ENCODE measurements at regions not wholly inside any gene's neighbourhood (a gene's known extent, or its start where the extent isn't known, plus 50 kb on each side); places are given as distances from the start of the nearest gene placed in this dataset.

DNA sequence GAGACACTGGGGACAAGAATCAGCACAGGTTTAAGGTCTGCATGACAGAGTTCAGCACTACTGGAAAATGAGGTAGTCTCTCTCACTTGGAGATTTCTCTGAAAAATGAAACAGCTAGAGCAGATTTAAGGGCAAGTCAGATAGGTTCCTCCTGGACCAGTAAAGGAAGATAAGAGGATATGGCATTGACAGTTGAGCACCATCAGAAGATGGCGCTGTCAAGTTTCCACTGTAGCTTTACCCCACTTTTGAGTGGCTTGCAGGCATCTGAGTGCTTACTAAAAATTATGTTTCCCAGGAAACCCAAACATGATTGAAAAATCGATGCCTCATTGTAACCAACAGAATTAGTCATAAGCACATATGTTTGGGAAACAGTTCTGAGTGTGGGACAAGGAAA is 407.2 kb upstream of the UBE2E2 start:
- CTCF ChIA-PET = no interaction called here

More for the DNA sequence above, 407.2 kb upstream of the UBE2E2 start:
- intact Hi-C loops (cut with micrococcal nuclease) (no loop called here), dilution Hi-C loops (cut with MboI; ENCODE audit: extremely low pct_ligation_motif_present, low sequenced_read_pairs) (no loop called here)
- Histone ChIP-seq H4K20me1 (replicated peaks; ENCODE audit: control insufficient read depth, extremely low read depth, insufficient read depth, low read length) (no peaks in the 10 kb centered on the region), H3K9ac (replicated peaks; ENCODE audit: extremely low read depth, insufficient read depth, low read length) (no peak overlapping the region), H3K36me3 (ENCODE audit: control insufficient read depth in 2 of 2, extremely low read depth in 1 of 2, insufficient read depth in 2 of 2, low read length in 2 of 2) (no peaks in the 10 kb centered on the region), H3K9me1 (replicated peaks; ENCODE audit: control insufficient read depth, extremely low read depth, insufficient read depth, low read length) (no peaks in the 10 kb centered on the region), H3K4me1 (ENCODE audit: control insufficient read depth, extremely low read depth, insufficient read depth, low read length) (no peaks in the 10 kb centered on the region), H3K4me3 (replicated peaks in 1 of 3; ENCODE audit: insufficient read depth in 1 of 3, low read depth in 1 of 3, low read length in 3 of 3) (no peak overlapping the region), H3K27me3 (ENCODE audit: control insufficient read depth in 2 of 2, insufficient read depth in 2 of 2, low read length in 2 of 2) (no peaks in the 10 kb centered on the region), H3K9me3 (replicated peaks; ENCODE audit: control insufficient read depth, insufficient read depth, low read length) (peaks cover 2% of the 10 kb centered on the region), H3K79me2 (ENCODE audit: control insufficient read depth, insufficient read depth, low read length) (no peaks in the 10 kb centered on the region), H2AFZ (ENCODE audit: low read depth, low read length) (no peak overlapping the region), H3K27ac (ENCODE audit: insufficient read depth, low read depth, low read length) (no peak overlapping the region), H3K4me2 (ENCODE audit: insufficient read depth, low read length) (no peak overlapping the region)
- no peak for DNase-seq (ENCODE audit: low read depth, low spot score)
- no peak for FAIRE-seq
- TF ChIP-seq POLR2A (IDR thresholded peaks at IDR 0.05; ENCODE audit: low read depth, low read length) = no peak
- TF ChIP-seq EZH2 (IDR thresholded peaks at IDR 0.05; ENCODE audit: borderline replicate concordance, low read depth, low read length, severe bottlenecking) = no peak
- TF ChIP-seq, protein P1, sequence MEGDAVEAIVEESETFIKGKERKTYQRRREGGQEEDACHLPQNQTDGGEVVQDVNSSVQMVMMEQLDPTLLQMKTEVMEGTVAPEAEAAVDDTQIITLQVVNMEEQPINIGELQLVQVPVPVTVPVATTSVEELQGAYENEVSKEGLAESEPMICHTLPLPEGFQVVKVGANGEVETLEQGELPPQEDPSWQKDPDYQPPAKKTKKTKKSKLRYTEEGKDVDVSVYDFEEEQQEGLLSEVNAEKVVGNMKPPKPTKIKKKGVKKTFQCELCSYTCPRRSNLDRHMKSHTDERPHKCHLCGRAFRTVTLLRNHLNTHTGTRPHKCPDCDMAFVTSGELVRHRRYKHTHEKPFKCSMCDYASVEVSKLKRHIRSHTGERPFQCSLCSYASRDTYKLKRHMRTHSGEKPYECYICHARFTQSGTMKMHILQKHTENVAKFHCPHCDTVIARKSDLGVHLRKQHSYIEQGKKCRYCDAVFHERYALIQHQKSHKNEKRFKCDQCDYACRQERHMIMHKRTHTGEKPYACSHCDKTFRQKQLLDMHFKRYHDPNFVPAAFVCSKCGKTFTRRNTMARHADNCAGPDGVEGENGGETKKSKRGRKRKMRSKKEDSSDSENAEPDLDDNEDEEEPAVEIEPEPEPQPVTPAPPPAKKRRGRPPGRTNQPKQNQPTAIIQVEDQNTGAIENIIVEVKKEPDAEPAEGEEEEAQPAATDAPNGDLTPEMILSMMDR (IDR thresholded peaks at IDR 0.05; ENCODE audit: extremely low read depth in 1 of 2, insufficient read depth in 1 of 2, low read depth in 1 of 2, low read length in 2 of 2) = no peak
- TF ChIP-seq GATA2 (IDR thresholded peaks at IDR 0.05; ENCODE audit: insufficient read depth, insufficient read length, low read depth, low read length) = no peak
- TF ChIP-seq POLR2AphosphoS5 (IDR thresholded peaks at IDR 0.05; ENCODE audit: insufficient read depth, low read depth, low read length) = no peak
- TF ChIP-seq, protein P2, sequence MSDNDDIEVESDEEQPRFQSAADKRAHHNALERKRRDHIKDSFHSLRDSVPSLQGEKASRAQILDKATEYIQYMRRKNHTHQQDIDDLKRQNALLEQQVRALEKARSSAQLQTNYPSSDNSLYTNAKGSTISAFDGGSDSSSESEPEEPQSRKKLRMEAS (IDR thresholded peaks at IDR 0.05; ENCODE audit: insufficient read depth, insufficient read length) = no peak
- no peak for TF ChIP-seq FOS (IDR thresholded peaks at IDR 0.05; ENCODE audit: borderline replicate concordance, insufficient read depth, low read length)
- TF ChIP-seq MYC (IDR thresholded peaks at IDR 0.05; ENCODE audit: low read depth, low read length) = no peak
- no peak for TF ChIP-seq JUN (IDR thresholded peaks at IDR 0.05; ENCODE audit: borderline replicate concordance, insufficient read depth, insufficient read length, low read depth)
- BruUV-seq (replicated peaks) = no TSS peak
- POLR2A ChIA-PET = no interaction called here

All from endothelial cell of umbilical vein (primary cell).